NCI-H69 (cell line): ENCODE measurements at regions not wholly inside any gene's neighbourhood (a gene's known extent, or its start where the extent isn't known, plus 50 kb on each side); places are given as distances from the start of the nearest gene placed in this dataset.
A peak's percentile ranks its signal among the peaks of the same experiment; 100 is the strongest.

Experiments used
- DNase-seq: peaks from one replicate; lab custom pipeline; 2025; lab: John Stamatoyannopoulos, UW

- peak; percentile 95 for DNase-seq
These were observed 85.0 kb downstream of the NUF2 start for GRCh38 chr1:163406772-163407171.

DNA sequence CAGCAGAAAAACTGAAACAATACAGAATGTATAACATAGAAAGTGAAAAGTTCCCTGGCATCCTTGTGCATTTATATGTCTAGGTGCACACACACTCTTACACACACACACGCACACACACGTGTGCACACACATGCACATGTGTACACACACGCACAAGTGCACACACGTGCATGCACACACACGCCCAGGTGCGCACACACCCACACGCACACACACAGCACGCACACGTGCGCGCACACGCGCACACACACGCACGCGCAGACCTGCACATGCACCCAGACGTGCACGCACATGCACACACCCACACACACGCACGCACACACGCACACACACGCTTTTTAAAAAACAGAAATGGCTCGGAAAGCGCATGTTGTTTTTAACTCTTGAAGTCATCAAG is 86.5 kb downstream of the NUF2 start:
- no peak for DNase-seq

DNA sequence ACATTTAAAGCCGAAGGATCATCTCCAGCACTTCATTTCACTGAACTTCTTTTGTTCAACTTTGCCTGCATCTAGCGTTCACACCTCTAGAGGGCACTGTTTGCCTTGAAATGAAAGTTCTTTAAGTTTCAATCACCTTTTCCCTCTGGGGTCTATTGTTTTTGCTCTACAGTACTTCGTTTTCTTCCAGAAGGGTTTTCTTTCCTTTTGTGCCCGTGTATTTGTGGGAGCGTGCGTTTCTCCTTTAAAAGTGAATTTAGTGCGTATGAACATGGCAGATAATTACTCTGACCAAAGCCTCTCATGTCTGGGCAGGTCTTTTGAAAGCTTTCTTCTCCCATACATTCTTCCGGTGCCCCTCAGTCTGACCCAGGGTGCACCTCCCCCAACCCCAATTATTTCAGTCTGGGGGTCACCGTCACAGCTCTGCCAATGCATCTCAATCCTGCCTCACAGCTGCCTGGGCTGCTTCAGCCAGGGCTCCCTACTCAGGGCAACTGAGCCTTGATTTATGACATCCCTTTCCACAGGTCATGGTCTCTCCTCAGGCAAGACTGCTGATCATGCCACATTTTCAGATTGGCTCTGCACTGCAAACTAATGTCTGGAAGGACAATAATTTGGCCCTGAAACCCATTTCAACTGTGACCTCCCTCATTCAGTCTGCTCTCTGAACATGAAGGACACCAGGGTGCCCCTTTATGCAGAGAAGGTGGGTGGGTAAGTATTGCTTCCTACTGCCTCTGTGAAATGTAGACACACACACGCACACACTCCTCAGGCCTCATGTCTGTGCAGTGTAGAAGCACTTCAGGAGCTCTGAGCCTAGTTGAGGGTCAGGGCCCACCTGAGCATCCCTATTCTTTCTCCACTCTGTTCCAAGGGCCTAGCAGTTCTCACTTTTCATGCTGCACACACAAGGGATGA is 88.6 kb downstream of the NUF2 start:
- peak; percentile 84 for DNase-seq

DNA sequence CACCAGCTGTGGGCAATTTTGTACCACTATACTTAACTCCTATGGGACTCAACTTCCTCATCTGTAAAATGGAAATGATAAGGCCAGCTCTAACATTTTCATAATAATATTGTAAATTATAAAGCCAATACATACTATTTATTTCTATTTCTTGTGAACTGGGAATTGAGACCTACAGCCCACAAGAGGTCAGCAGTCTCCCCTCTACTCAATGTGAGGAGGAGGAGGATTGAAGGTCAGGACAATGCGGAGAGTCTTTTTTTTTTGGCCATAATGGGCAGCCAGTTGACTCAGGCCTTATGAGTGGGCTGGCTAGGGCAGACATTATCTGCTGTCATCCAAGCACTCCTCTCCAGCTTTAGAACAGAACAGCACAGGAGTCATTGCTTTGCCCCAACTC is 90.5 kb downstream of the NUF2 start:
- DNase-seq, result peak; percentile 30

- no peak for DNase-seq
These were observed 93.0 kb downstream of the NUF2 start for GRCh38 chr1:163414778-163415177.

DNA sequence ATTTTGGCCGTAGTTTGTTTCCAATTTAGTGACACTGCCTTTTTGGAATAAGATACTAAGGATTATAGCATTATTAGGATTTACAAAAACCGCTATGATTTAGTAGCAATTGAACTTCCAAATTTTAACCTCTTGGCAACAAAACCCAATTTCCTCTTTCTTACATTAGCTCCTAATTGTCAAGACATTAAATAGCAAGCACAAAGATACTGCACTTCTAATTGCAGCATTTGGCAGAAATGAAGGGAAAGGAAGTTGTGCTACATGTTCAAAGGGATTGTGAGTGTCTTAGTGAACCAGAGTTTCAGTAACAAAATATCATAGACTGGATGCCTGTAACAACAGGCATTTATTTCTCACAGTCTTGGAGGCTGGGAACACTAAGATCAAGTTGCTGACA is 99.9 kb downstream of the NUF2 start:
- DNase-seq, result no peak

GRCh38 chr1:163422738-163423404 is 101.1 kb downstream of the NUF2 start:
- no peak for DNase-seq

- DNase-seq, result no peak
These were observed 104.9 kb downstream of the NUF2 start for GRCh38 chr1:163426505-163427251.

- DNase-seq, result peak; percentile 27
These were observed 105.5 kb downstream of the NUF2 start for GRCh38 chr1:163427279-163427678.

- peak; percentile 22 for DNase-seq
These were observed 114.5 kb downstream of the NUF2 start for GRCh38 chr1:163436140-163436812.

- DNase-seq, result no peak
These were observed 117.7 kb downstream of the NUF2 start for GRCh38 chr1:163439471-163439870.

DNA sequence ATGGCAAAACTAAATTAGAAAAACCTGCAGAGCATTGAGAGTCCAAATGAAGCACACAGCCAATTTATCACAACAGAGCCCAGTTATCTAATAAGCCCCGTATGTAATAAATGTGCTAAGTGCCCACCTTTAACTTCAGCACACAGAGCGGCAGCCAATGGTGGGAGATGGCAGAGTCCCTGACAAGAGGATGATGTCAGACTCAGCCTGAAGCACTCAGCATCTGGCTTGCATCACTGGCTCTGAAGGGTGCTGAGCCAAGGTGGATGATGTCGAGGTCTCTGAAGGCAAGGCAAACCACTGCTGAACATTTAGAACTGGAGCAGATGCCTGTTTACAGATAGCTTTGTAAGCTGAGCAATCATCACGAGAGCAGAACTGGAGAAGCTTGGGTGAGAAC is 118.3 kb downstream of the NUF2 start:
- peak; percentile 13 for DNase-seq

DNA sequence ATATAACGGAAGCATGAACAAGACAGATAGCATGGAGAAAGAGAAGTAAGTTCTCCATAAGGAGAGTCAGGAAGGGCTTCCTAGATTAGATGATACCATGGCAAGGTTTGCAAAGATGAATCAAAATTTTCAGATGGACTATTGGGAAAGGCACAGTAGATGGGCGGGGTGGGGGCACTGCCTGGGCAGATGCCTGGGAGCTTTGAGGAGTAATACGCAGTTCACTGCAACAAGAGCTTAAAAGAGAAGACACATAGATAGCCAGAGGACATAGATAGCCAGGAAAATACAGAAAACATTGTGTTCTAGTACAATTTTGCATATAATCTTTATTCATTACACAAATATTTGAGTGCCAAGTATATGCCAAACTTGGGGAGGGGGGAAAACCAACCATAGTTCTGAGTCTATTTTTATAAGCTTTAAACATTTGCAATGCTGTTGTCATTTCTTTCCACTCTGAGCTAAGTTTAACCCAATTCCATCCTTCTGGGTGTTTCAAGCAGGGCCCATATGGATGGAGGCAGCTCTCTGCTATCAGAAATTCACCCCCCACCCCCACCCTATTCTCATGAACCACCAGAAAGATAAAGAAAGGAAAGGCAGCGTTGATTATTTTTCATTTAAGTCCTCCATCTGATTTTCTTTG is 120.6 kb downstream of the NUF2 start:
- no peak for DNase-seq

- no peak for DNase-seq
These were observed 121.1 kb downstream of the NUF2 start for GRCh38 chr1:163442895-163443294.

DNA sequence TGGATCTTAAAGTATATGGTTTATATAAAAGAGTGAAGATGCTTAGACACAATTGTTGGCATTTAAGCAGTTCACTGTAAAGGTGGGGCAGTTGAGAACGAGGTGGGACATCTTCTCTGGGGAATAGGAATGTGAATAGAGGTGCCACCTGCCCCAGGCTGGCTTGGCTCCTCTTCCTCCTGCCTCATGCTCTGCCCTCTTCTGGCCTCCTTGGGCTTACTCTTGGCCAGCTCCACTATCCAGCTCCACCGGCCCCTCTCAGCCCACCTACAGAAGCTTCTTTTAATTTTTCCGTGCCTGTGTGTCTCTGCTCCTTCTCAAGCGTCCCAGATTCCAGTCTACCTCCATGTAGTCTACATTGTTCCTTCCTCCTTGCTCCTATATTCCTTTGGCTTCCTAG is 122.1 kb downstream of the NUF2 start:
- no peak for DNase-seq

DNA sequence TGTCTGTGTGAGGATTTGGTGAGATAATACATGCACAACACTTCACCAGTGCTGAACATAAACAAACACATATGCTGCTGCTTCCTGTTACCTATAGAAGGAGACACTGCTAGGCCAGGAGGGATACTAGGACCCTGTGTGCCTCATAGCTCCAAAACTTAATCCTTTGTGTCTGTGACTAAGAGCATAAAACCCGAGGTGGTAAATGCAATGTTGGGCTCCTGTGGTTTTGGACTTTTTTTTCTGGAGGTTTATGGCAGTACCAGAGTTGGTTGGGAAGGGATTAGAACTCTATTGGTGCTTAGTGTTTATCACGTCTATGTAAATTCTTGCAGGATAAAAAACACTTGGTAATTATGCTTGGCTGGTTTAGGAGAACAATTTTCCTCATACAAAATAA is 122.9 kb downstream of the NUF2 start:
- DNase-seq, result peak; percentile 17

GRCh38 chr1:163450986-163451385 is 129.2 kb downstream of the NUF2 start:
- DNase-seq, result no peak

- peak; percentile 67 for DNase-seq
These were observed 137.8 kb downstream of the NUF2 start for GRCh38 chr1:163459539-163459938.

- no peak for DNase-seq
These were observed 145.5 kb downstream of the NUF2 start for GRCh38 chr1:163467289-163467688.

DNA sequence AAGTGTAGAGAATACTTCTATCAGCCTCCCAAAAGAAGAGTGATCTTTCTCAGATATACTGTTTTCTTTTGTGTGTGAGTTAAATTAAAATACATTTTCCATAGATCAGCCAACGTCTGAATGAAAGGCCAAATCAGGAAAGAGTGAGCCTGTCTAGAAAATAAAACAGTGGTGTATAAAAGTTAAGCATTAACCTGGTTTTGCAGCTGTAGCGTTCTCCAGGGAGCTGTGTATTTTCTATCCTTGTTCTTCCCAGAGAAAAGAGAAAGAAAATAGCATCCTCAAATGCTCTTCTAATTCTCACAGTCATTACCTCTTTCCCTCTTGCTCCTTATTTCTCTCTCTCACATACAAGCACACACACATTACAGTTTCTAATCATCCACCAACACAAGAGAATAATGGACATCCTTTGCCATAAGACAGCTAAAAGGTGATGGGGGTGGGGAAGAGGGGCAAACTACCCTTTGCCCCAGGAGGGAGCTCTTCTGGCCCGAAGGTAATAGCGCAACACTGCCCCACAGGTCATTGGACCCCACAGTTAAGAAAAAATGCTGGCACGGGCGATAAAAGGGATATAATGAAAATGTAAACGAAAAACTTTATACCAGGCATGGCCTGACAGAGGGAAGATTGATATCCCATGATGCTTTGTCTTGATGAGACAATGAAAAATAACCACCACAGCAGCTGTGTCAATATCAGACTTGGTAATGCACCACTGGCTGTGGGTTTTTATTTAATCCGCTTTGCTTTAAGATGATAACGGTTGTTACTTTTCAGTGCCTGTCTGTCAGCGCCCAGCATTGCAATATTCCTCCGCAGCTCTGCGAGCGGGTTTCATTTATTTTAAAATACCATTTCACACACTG is 150.3 kb downstream of the NUF2 start:
- DNase-seq, result peak; percentile 98
